K562 (cell line): ENCODE measurements at regions not wholly inside any gene's neighbourhood (a gene's known extent, or its start where the extent isn't known, plus 50 kb on each side); places are given as distances from the start of the nearest gene placed in this dataset.

Experiments used
- NRF1 ChIP-seq, 2 experiments: fragments of 450-650 bp; IDR thresholded peaks in 1 of 2; conservative IDR thresholded peaks in 1 of 2; 2 replicates each; pipeline ENCODE4 v1.6.1; 2014; ENCODE audit warnings: mild to moderate bottlenecking in 2 of 2
- POLR2AphosphoS2 ChIP-seq: IDR thresholded peaks from 2 replicates; pipeline ENCODE4 v1.6.1; 2012; ENCODE audit warnings: low read length, improper control_type of control experiment
- POLR2AphosphoS5 ChIP-seq: IDR thresholded peaks from 2 replicates; pipeline ENCODE4 v1.6.1; 2011; ENCODE audit warnings: mild to moderate bottlenecking, low read depth, low read length, moderate library complexity; ENCODE audit not compliant: control insufficient read depth, insufficient read depth
- RAD21 ChIP-seq, 2 experiments: fragments of 250-450 bp in 1 of 2; fragments of 450-650 bp in 1 of 2; sonication (Bioruptor Pico) in 1 of 2; formaldehyde crosslinking in 1 of 2; IDR thresholded peaks in 1 of 2; conservative IDR thresholded peaks in 1 of 2; 2 replicates each; pipeline versions ENCODE4 v1.4.0 to v1.8.0; 2020 to 2022; ENCODE audit warnings: mild to moderate bottlenecking in 2 of 2, moderate library complexity in 1 of 2
- RCOR1 ChIP-seq, 2 experiments: IDR thresholded peaks; 2 replicates each; pipeline ENCODE4 v1.6.1; 2012; ENCODE audit warnings: low read depth in 2 of 2, low read length in 2 of 2, borderline replicate concordance in 1 of 2, improper control_type of control experiment in 1 of 2
- RFX5 ChIP-seq: IDR thresholded peaks from 2 replicates; pipeline ENCODE4 v1.6.1; 2011; ENCODE audit warnings: low read depth, mild to moderate bottlenecking, improper control_type of control experiment, low read length
- TAF1 ChIP-seq: IDR thresholded peaks from 2 replicates; pipeline ENCODE4 v1.6.1; 2011; ENCODE audit warnings: mild to moderate bottlenecking, low read length, moderate library complexity; ENCODE audit not compliant: insufficient read depth, control insufficient read depth, severe bottlenecking; ENCODE audit errors: extremely low read depth
- TEAD4 ChIP-seq, 2 experiments: sonication (generic) in 1 of 2; formaldehyde crosslinking in 1 of 2; IDR thresholded peaks; 2 replicates each; pipeline versions ENCODE4 v1.6.1 to v1.8.0; 2012 to 2022; ENCODE audit warnings: borderline replicate concordance in 1 of 2, inconsistent platforms in 1 of 2, low read length in 1 of 2, mild to moderate bottlenecking in 1 of 2, missing genetic modification reagents in 1 of 2
- TF ChIP-seq, protein P1 (sequence below): sonication (generic); formaldehyde crosslinking; IDR thresholded peaks from 2 replicates; pipeline ENCODE4 v1.8.1; 2022; ENCODE audit warnings: missing genetic modification reagents
- TF ChIP-seq, protein P2 (sequence below), 3 experiments: IDR thresholded peaks in 2 of 3; conservative IDR thresholded peaks in 1 of 3; 2 replicates each; pipeline ENCODE4 v1.5.1; 2011 to 2012; ENCODE audit warnings: low read length in 3 of 3, mild to moderate bottlenecking in 3 of 3, control low read depth in 2 of 3, improper control_type of control experiment in 1 of 3, inconsistent platforms in 1 of 3, low read depth in 1 of 3, mixed read lengths in 1 of 3, moderate library complexity in 1 of 3; ENCODE audit not compliant: insufficient read depth in 2 of 3
- TF ChIP-seq, protein P3 (sequence below): fragments of 200-800 bp; sonication (Bioruptor generic); IDR thresholded peaks from 2 replicates; pipeline ENCODE4 v1.6.1; 2017; ENCODE audit warnings: missing genetic modification characterization, missing compliant biosample characterization
- TF ChIP-seq, protein P4 (sequence below): sonication (generic); formaldehyde crosslinking; IDR thresholded peaks from 2 replicates; pipeline ENCODE4 v1.8.1; 2023; ENCODE audit warnings: mild to moderate bottlenecking, missing genetic modification reagents
- TF ChIP-seq, protein P5 (sequence below): IDR thresholded peaks from 3 replicates; pipeline ENCODE4 v1.6.1; 2011; ENCODE audit warnings: borderline replicate concordance, mild to moderate bottlenecking; ENCODE audit not compliant: insufficient read length, insufficient read depth

DNA sequence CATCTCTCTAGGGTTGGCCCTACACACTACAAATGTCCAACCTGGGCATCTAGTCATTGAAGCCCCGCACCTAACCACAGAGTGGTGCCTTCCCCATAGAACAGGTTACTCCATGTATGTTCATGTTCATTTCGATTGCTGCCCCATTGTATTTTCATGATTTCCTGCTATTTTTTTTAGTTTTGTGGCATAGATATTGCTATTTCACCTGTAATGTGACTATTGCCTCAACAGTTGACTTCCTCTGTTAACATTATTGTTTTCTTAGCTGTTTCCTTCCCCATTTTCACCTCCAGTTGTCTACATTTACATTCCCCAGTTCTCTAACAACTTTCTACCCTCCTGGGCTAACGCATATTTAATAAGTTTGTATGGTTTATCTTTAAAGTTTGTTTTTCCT, 137.7 kb upstream of the RBMS3 start:
- TF ChIP-seq, protein P1, sequence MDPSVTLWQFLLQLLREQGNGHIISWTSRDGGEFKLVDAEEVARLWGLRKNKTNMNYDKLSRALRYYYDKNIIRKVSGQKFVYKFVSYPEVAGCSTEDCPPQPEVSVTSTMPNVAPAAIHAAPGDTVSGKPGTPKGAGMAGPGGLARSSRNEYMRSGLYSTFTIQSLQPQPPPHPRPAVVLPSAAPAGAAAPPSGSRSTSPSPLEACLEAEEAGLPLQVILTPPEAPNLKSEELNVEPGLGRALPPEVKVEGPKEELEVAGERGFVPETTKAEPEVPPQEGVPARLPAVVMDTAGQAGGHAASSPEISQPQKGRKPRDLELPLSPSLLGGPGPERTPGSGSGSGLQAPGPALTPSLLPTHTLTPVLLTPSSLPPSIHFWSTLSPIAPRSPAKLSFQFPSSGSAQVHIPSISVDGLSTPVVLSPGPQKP (CRISPR knock-in tag), result no peak
- TF ChIP-seq RFX5 (no peak), RAD21 (CRISPR knock-in tag; conservative IDR thresholded peaks at IDR 0.05 in 1 of 2, IDR thresholded peaks at IDR 0.05 in 1 of 2) (no peak), NRF1 (conservative IDR thresholded peaks at IDR 0.05 in 1 of 2, IDR thresholded peaks at IDR 0.05 in 1 of 2) (no peak), TAF1 (no peak), RCOR1 (IDR thresholded peaks at IDR 0.05; ENCODE audit: borderline replicate concordance in 1 of 2, low read depth in 2 of 2, low read length in 2 of 2) (no peak), POLR2AphosphoS5 (no peak), POLR2AphosphoS2 (no peak), TEAD4 (IDR thresholded peaks at IDR 0.05; ENCODE audit: low read length) (no peak), TEAD4 (CRISPR knock-in tag; IDR thresholded peaks at IDR 0.05; ENCODE audit: borderline replicate concordance) (no peak)
- TF ChIP-seq, protein P2, sequence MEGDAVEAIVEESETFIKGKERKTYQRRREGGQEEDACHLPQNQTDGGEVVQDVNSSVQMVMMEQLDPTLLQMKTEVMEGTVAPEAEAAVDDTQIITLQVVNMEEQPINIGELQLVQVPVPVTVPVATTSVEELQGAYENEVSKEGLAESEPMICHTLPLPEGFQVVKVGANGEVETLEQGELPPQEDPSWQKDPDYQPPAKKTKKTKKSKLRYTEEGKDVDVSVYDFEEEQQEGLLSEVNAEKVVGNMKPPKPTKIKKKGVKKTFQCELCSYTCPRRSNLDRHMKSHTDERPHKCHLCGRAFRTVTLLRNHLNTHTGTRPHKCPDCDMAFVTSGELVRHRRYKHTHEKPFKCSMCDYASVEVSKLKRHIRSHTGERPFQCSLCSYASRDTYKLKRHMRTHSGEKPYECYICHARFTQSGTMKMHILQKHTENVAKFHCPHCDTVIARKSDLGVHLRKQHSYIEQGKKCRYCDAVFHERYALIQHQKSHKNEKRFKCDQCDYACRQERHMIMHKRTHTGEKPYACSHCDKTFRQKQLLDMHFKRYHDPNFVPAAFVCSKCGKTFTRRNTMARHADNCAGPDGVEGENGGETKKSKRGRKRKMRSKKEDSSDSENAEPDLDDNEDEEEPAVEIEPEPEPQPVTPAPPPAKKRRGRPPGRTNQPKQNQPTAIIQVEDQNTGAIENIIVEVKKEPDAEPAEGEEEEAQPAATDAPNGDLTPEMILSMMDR (IDR thresholded peaks at IDR 0.05 in 2 of 3, conservative IDR thresholded peaks at IDR 0.05 in 1 of 3; ENCODE audit: insufficient read depth in 2 of 3, low read depth in 1 of 3, low read length in 3 of 3), result no peak
- TF ChIP-seq, protein P3, sequence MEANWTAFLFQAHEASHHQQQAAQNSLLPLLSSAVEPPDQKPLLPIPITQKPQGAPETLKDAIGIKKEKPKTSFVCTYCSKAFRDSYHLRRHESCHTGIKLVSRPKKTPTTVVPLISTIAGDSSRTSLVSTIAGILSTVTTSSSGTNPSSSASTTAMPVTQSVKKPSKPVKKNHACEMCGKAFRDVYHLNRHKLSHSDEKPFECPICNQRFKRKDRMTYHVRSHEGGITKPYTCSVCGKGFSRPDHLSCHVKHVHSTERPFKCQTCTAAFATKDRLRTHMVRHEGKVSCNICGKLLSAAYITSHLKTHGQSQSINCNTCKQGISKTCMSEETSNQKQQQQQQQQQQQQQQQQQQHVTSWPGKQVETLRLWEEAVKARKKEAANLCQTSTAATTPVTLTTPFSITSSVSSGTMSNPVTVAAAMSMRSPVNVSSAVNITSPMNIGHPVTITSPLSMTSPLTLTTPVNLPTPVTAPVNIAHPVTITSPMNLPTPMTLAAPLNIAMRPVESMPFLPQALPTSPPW (CRISPR knock-in tag), result no peak
- TF ChIP-seq, protein P4, sequence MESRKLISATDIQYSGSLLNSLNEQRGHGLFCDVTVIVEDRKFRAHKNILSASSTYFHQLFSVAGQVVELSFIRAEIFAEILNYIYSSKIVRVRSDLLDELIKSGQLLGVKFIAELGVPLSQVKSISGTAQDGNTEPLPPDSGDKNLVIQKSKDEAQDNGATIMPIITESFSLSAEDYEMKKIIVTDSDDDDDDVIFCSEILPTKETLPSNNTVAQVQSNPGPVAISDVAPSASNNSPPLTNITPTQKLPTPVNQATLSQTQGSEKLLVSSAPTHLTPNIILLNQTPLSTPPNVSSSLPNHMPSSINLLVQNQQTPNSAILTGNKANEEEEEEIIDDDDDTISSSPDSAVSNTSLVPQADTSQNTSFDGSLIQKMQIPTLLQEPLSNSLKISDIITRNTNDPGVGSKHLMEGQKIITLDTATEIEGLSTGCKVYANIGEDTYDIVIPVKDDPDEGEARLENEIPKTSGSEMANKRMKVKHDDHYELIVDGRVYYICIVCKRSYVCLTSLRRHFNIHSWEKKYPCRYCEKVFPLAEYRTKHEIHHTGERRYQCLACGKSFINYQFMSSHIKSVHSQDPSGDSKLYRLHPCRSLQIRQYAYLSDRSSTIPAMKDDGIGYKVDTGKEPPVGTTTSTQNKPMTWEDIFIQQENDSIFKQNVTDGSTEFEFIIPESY (CRISPR knock-in tag), result no peak
- TF ChIP-seq, protein P5, sequence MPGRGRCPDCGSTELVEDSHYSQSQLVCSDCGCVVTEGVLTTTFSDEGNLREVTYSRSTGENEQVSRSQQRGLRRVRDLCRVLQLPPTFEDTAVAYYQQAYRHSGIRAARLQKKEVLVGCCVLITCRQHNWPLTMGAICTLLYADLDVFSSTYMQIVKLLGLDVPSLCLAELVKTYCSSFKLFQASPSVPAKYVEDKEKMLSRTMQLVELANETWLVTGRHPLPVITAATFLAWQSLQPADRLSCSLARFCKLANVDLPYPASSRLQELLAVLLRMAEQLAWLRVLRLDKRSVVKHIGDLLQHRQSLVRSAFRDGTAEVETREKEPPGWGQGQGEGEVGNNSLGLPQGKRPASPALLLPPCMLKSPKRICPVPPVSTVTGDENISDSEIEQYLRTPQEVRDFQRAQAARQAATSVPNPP, result no peak
